NB4 (cell line): ENCODE measurements at regions not wholly inside any gene's neighbourhood (a gene's known extent, or its start where the extent isn't known, plus 50 kb on each side); places are given as distances from the start of the nearest gene placed in this dataset.

Source experiments
- DNase-seq: peaks from one replicate; pipeline ENCODE4 v3.0.0; 2010; ENCODE audit warnings: low read depth
- H3K4me3 ChIP-seq: one replicate; pipeline ENCODE4 v1.5.1; 2011; ENCODE audit warnings: mild to moderate bottlenecking, low read depth, low read length, moderate library complexity
- CTCF ChIP-seq: IDR thresholded peaks from one replicate; pipeline ENCODE4 v1.5.1; 2012; ENCODE audit warnings: low read depth, low read length
- MAX ChIP-seq: IDR thresholded peaks from 2 replicates; pipeline ENCODE4 v1.6.1; 2011; ENCODE audit warnings: low read depth, low read length
- MYC ChIP-seq: IDR thresholded peaks from 2 replicates; pipeline ENCODE4 v1.6.1; 2011; ENCODE audit warnings: low read depth, low read length
- POLR2A ChIP-seq: IDR thresholded peaks from 2 replicates; pipeline ENCODE4 v1.6.1; 2011; ENCODE audit warnings: mild to moderate bottlenecking; ENCODE audit not compliant: insufficient read length; ENCODE audit errors: extremely low read depth

DNA sequence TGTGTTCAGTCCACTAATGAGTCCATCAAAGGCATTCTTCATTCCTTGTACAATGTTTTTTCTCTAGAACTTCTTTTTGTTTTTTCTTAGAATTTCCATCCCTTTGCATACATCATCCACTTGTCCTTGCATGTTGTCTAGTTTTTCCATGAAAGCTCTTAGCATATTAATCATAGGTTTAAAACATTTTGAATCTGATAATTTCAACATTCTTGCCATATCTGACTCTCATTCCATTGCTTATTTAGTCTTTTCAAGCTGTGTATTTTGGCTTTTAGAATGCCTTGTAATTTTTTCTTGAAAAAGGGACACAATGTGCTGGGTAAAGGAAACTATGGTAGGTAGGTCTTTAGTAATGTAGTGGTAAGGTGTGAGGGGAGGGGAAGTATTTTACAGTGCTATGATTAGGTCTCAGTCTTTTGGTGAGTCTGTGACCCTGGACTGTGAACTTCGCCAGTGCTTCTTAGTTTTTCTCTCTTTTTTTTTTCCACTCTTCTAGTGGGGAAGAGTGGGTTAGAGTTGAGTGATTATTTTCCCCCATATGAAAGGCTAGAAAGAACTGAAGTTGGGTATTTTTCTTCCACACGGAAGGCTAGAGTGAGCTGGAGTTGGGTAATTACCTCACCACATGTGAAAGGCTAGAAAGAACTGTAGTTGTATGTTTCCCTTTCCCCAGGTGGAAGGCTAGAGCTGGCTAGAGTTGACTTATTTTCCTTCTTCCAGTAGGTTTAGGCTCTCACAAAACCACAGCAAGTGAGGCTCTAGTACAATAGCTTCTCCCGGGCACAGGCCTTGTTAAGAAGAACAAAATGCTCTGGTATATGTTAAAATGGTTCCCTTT lies 172.1 kb downstream of the SNX18 start:
- H3K4me3 ChIP-seq: no peak overlapping the region
- no peak for TF ChIP-seq MYC
- no peak for TF ChIP-seq POLR2A
- TF ChIP-seq MAX: no peak
- no peak for TF ChIP-seq CTCF
- DNase-seq: no peak

- no peak for DNase-seq
- H3K4me3 ChIP-seq: no peak overlapping the region
- TF ChIP-seq MAX (no peak), CTCF (no peak), POLR2A (no peak), MYC (no peak)
Observed at GRCh38 chr5:54680998-54681397, 163.4 kb downstream of the SNX18 start.

DNA sequence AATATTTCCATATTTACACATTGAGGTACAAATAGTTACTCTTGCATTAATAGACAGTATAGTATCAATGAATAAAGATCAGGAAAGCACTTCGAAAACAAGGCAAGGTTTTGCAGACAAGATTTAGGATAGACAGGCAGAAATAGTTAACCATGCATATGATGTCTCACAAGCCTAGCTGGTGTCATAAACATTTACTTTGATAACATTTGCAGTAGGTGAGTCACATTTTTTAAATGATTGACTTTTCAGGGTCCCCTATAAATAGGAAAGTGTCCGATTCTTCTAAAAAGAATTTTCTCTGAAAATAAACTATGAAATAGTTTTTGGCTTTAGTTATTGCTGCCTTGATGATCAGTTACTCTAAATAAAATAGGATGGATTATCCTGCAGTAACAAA lies 162.1 kb downstream of the SNX18 start:
- H3K4me3 ChIP-seq: no peak overlapping the region
- TF ChIP-seq POLR2A: no peak
- DNase-seq: no peak

DNA sequence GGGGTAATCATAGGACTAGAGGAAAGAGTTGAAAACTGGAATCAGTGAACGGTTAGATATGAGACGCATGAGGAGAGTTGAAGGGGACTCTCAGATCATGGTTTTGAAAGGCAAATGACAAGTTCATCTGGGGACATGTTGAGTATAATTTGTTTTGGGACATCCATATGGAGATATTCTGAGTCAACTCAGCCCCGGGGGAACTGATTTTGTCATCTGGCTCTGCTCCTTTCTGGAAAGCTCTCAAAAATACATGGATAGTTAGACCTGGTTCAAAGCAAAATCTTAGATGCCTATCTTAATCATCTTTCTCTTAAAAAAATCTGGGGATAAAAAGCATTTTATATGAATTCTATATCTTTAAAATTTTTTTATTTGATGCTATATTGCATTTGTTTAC lies 161.2 kb downstream of the SNX18 start:
- DNase-seq: no peak
- no peak overlapping the region for H3K4me3 ChIP-seq
- TF ChIP-seq MYC: no peak
- no peak for TF ChIP-seq POLR2A
- no peak for TF ChIP-seq CTCF
- TF ChIP-seq MAX: no peak

- TF ChIP-seq POLR2A (no peak), MYC (no peak), CTCF (no peak), MAX (no peak)
- no peak overlapping the region for H3K4me3 ChIP-seq
- peak; percentile 9 for DNase-seq
Observed at GRCh38 chr5:54676481-54677340, 159.2 kb downstream of the SNX18 start.

- no peak overlapping the region for H3K4me3 ChIP-seq
- peak; percentile 78 for DNase-seq
- TF ChIP-seq CTCF (no peak), MYC (no peak), MAX (no peak), POLR2A (no peak)
Observed at GRCh38 chr5:54673523-54674225, 156.1 kb downstream of the SNX18 start.
